ENCODE measurements at regions not wholly inside any gene's neighbourhood (a gene's known extent, or its start where the extent isn't known, plus 50 kb on each side); places are given as distances from the start of the nearest gene placed in this dataset.

- TF ChIP-seq CTCF (IDR thresholded peaks at IDR 0.05; ENCODE audit: unreplicated experiment), result no peak
- Mint-ChIP-seq H3K4me1 (ENCODE audit: low read depth) (peaks cover 8% of the 10 kb centered on the region), H3K9me3 (ENCODE audit: low read depth) (peaks cover 10% of the 10 kb centered on the region), H3K27me3 (no peaks in the 10 kb centered on the region), H3K4me3 (ENCODE audit: low read depth) (no peak overlapping the region), H3K36me3 (ENCODE audit: insufficient read depth) (peaks cover 11% of the 10 kb centered on the region), H3K27ac (no peak overlapping the region)
- no peak for DNase-seq (ENCODE audit: low spot score, unreplicated experiment)
These were observed 179.9 kb upstream of the GOLIM4 start for GRCh38 chr3:168275662-168276061.

GRCh38 chr3:168273917-168274316 lies 178.2 kb upstream of the GOLIM4 start:
- H3K36me3 Mint-ChIP-seq (ENCODE audit: insufficient read depth), result peaks cover 11% of the 10 kb centered on the region
- TF ChIP-seq CTCF (IDR thresholded peaks at IDR 0.05; ENCODE audit: unreplicated experiment), result no peak
- H3K27me3 Mint-ChIP-seq, result no peaks in the 10 kb centered on the region
- H3K4me3 Mint-ChIP-seq (ENCODE audit: low read depth), result no peak overlapping the region
- H3K9me3 Mint-ChIP-seq (ENCODE audit: low read depth), result peaks cover 10% of the 10 kb centered on the region
- H3K4me1 Mint-ChIP-seq (ENCODE audit: low read depth), result peaks cover 3% of the 10 kb centered on the region
- DNase-seq (ENCODE audit: low spot score, unreplicated experiment), result no peak
- no peak overlapping the region for H3K27ac Mint-ChIP-seq

GRCh38 chr3:168273036-168273435 lies 177.3 kb upstream of the GOLIM4 start:
- H3K4me3 Mint-ChIP-seq (ENCODE audit: low read depth), result no peak overlapping the region
- H3K36me3 Mint-ChIP-seq (ENCODE audit: insufficient read depth), result peaks cover 11% of the 10 kb centered on the region
- DNase-seq (ENCODE audit: low spot score, unreplicated experiment), result no peak
- TF ChIP-seq CTCF (IDR thresholded peaks at IDR 0.05; ENCODE audit: unreplicated experiment), result no peak
- no peaks in the 10 kb centered on the region for H3K27me3 Mint-ChIP-seq
- no peak overlapping the region for H3K27ac Mint-ChIP-seq
- H3K9me3 Mint-ChIP-seq (ENCODE audit: low read depth), result peaks cover 10% of the 10 kb centered on the region
- peaks cover 3% of the 10 kb centered on the region for H3K4me1 Mint-ChIP-seq (ENCODE audit: low read depth)

GRCh38 chr3:168272343-168272985 lies 176.7 kb upstream of the GOLIM4 start:
- H3K36me3 Mint-ChIP-seq (ENCODE audit: insufficient read depth), result peaks cover 11% of the 10 kb centered on the region
- H3K4me3 Mint-ChIP-seq (ENCODE audit: low read depth), result no peak overlapping the region
- H3K9me3 Mint-ChIP-seq (ENCODE audit: low read depth), result peaks cover 10% of the 10 kb centered on the region
- no peak for DNase-seq (ENCODE audit: low spot score, unreplicated experiment)
- no peak for TF ChIP-seq CTCF (IDR thresholded peaks at IDR 0.05; ENCODE audit: unreplicated experiment)
- H3K4me1 Mint-ChIP-seq (ENCODE audit: low read depth), result no peaks in the 10 kb centered on the region
- no peak overlapping the region for H3K27ac Mint-ChIP-seq
- H3K27me3 Mint-ChIP-seq, result no peaks in the 10 kb centered on the region

GRCh38 chr3:168271932-168272331 lies 176.2 kb upstream of the GOLIM4 start:
- Mint-ChIP-seq H3K9me3 (ENCODE audit: low read depth) (peaks cover 10% of the 10 kb centered on the region), H3K27ac (no peak overlapping the region), H3K4me3 (ENCODE audit: low read depth) (no peak overlapping the region), H3K4me1 (ENCODE audit: low read depth) (no peaks in the 10 kb centered on the region), H3K36me3 (ENCODE audit: insufficient read depth) (peaks cover 11% of the 10 kb centered on the region), H3K27me3 (no peaks in the 10 kb centered on the region)
- DNase-seq (ENCODE audit: low spot score, unreplicated experiment), result no peak
- no peak for TF ChIP-seq CTCF (IDR thresholded peaks at IDR 0.05; ENCODE audit: unreplicated experiment)

Measured in progenitor cell of endocrine pancreas (in vitro differentiated cells).